Endothelial cell (in vitro differentiated cells): ENCODE measurements at regions not wholly inside any gene's neighbourhood (a gene's known extent, or its start where the extent isn't known, plus 50 kb on each side); places are given as distances from the start of the nearest gene placed in this dataset.

Experiments
- DNase-seq: peaks from one replicate; pipeline ENCODE4 v3.0.0; 2021; ENCODE audit warnings: low spot score
- H3K27ac Mint-ChIP-seq: one replicate; pipeline ENCODE4 v1.8.0; 2021; ENCODE audit warnings: mixed read lengths, inconsistent platforms; ENCODE audit not compliant: unreplicated experiment
- H3K27me3 Mint-ChIP-seq: one replicate; pipeline ENCODE4 v1.8.0; 2021; ENCODE audit warnings: mild to moderate bottlenecking, moderate library complexity, mixed read lengths, inconsistent platforms; ENCODE audit not compliant: unreplicated experiment
- H3K36me3 Mint-ChIP-seq: one replicate; pipeline ENCODE4 v1.8.0; 2021; ENCODE audit warnings: mild to moderate bottlenecking, low read depth, mixed read lengths, inconsistent platforms; ENCODE audit not compliant: unreplicated experiment
- H3K4me1 Mint-ChIP-seq: one replicate; pipeline ENCODE4 v1.8.0; 2021; ENCODE audit warnings: mild to moderate bottlenecking, mixed read lengths, inconsistent platforms; ENCODE audit not compliant: unreplicated experiment
- H3K4me3 Mint-ChIP-seq: one replicate; pipeline ENCODE4 v1.8.0; 2021; ENCODE audit warnings: mild to moderate bottlenecking, mixed read lengths, inconsistent platforms; ENCODE audit not compliant: unreplicated experiment
- H3K9me3 Mint-ChIP-seq: one replicate; pipeline ENCODE4 v1.8.0; 2021; ENCODE audit warnings: mixed read lengths, inconsistent platforms; ENCODE audit not compliant: unreplicated experiment
- CTCF ChIP-seq: fragments of 200-600 bp; sonication (generic); IDR thresholded peaks from one replicate; pipeline ENCODE4 v1.5.0; 2021; ENCODE audit warnings: antibody characterized with exemption; ENCODE audit not compliant: unreplicated experiment

GRCh38 chr15:62588938-62589670 lies 424.0 kb upstream of the C2CD4B start:
- Mint-ChIP-seq H3K36me3 (no peaks in the 10 kb centered on the region), H3K4me1 (peaks cover 24% of the 10 kb centered on the region), H3K4me3 (no peak overlapping the region), H3K9me3 (no peaks in the 10 kb centered on the region), H3K27ac (peak overlapping the region; percentile 80), H3K27me3 (peaks cover 3% of the 10 kb centered on the region)
- TF ChIP-seq CTCF, result no peak
- no peak for DNase-seq

- Mint-ChIP-seq H3K27ac (no peak overlapping the region), H3K36me3 (no peaks in the 10 kb centered on the region), H3K4me3 (no peak overlapping the region), H3K27me3 (peaks cover 5% of the 10 kb centered on the region), H3K9me3 (no peaks in the 10 kb centered on the region), H3K4me1 (peaks cover 24% of the 10 kb centered on the region)
- TF ChIP-seq CTCF, result no peak
- DNase-seq, result no peak
Measured at GRCh38 chr15:62591842-62592838, 427.1 kb upstream of the C2CD4B start.

- H3K27me3 Mint-ChIP-seq, result peaks cover 5% of the 10 kb centered on the region
- H3K36me3 Mint-ChIP-seq, result no peaks in the 10 kb centered on the region
- no peak overlapping the region for H3K27ac Mint-ChIP-seq
- peaks cover 24% of the 10 kb centered on the region for H3K4me1 Mint-ChIP-seq
- DNase-seq, result no peak
- H3K4me3 Mint-ChIP-seq, result no peak overlapping the region
- no peaks in the 10 kb centered on the region for H3K9me3 Mint-ChIP-seq
- TF ChIP-seq CTCF, result no peak
Measured at GRCh38 chr15:62592920-62593319, 427.8 kb upstream of the C2CD4B start.

- Mint-ChIP-seq H3K4me1 (peaks cover 22% of the 10 kb centered on the region), H3K36me3 (no peaks in the 10 kb centered on the region), H3K9me3 (no peaks in the 10 kb centered on the region), H3K4me3 (no peak overlapping the region), H3K27me3 (peaks cover 5% of the 10 kb centered on the region), H3K27ac (no peak overlapping the region)
- DNase-seq, result no peak
- no peak for TF ChIP-seq CTCF
Measured at GRCh38 chr15:62593681-62594399, 428.8 kb upstream of the C2CD4B start.
